Stomach (tissue), 8 donors: ENCODE measurements at regions not wholly inside any gene's neighbourhood (a gene's known extent, or its start where the extent isn't known, plus 50 kb on each side); places are given as distances from the start of the nearest gene placed in this dataset.

Source experiments
- DNase-seq, 2 donors: peaks; one replicate each; pipeline versions ENCODE4 v3.0.0 to v3.0.0-alpha.2; 2013 to 2019
- H3K27ac ChIP-seq, 5 donors: fragments of 200-600 bp in 4 of 5; sonication (generic) in 4 of 5; one replicate each; pipeline ENCODE4 v1.5.1; 2013 to 2019; ENCODE audit warnings: mild to moderate bottlenecking in 1 of 5, moderate library complexity in 1 of 5
- H3K27me3 ChIP-seq, 3 donors: fragments of 200-600 bp; sonication (generic); one replicate each; pipeline ENCODE4 v1.5.1; 2017 to 2019; ENCODE audit warnings: mixed run types in 1 of 3
- H3K36me3 ChIP-seq, 4 donors: fragments of 200-600 bp; sonication (generic); 1 replicate in 3 of 4; 2 replicates in 1 of 4; pipeline ENCODE4 v1.5.1; 2016 to 2019
- H3K4me1 ChIP-seq, 4 donors: fragments of 200-600 bp; sonication (generic); one replicate each; pipeline ENCODE4 v1.5.1; 2016 to 2019
- H3K4me3 ChIP-seq, 4 donors: fragments of 200-600 bp; sonication (generic) in 3 of 4; one replicate each; pipeline ENCODE4 v1.5.1; 2016 to 2019; ENCODE audit warnings: mild to moderate bottlenecking in 1 of 4
- H3K9me3 ChIP-seq, 4 donors: fragments of 200-600 bp; sonication (generic); one replicate each; pipeline ENCODE4 v1.5.1; 2016 to 2019
- CTCF ChIP-seq, 7 experiments: fragments of 450-650 bp in 4 of 7; fragments of 200-600 bp in 3 of 7; sonication (generic) in 3 of 7; IDR thresholded peaks; one replicate each; pipeline ENCODE4 v1.5.1; 2016 to 2019; ENCODE audit warnings: antibody characterized with exemption in 7 of 7, control low read depth in 2 of 7, mild to moderate bottlenecking in 1 of 7
- EP300 ChIP-seq: sonication (generic); formaldehyde crosslinking; IDR thresholded peaks from one replicate; pipeline ENCODE4 v1.6.1; 2017; ENCODE audit warnings: antibody characterized with exemption
- POLR2A ChIP-seq, 4 donors: fragments of 450-650 bp; IDR thresholded peaks; one replicate each; pipeline ENCODE4 v1.6.1; 2016; ENCODE audit warnings: antibody characterized with exemption in 4 of 4, control low read depth in 2 of 4, mild to moderate bottlenecking in 1 of 4, moderate library complexity in 1 of 4
- POLR2AphosphoS5 ChIP-seq, 3 donors: sonication (generic); formaldehyde crosslinking; IDR thresholded peaks; one replicate each; pipeline ENCODE4 v1.6.1; 2016; ENCODE audit warnings: antibody characterized with exemption in 3 of 3
- WGBS, 5 donors: extraction: QIAGEN DNeasy Blood & Tissue Kit in 3 of 5; methylation state at CpG; one replicate each; pipeline versions ENCODE4 v1.1.5 to v1.1.7; 2013 to 2018; 5-methylcytosine and 5-hydroxymethylcytosine counted together
- intact Hi-C: fragments of 100-400 bp; cut with DNase I; formaldehyde crosslinking; loops from one replicate; pipeline ENCODE4 v1.15.1; 2023; ENCODE audit warnings: low total_unique reads
- donor health status: healthy with polysubstance abuse.
- donor health status: Bipolar disorder and iron deficiency.
- donor health status: healthy.

GRCh38 chr12:116358893-116359761, 81.6 kb upstream of the MED13L start:
- Histone ChIP-seq H3K36me3 (no peaks in the 10 kb centered on the region), H3K27ac (peak overlapping the region; percentile 80 to 88 (median 82)), H3K4me1 (peaks cover 15 to 24% (median 16%) of the 10 kb centered on the region in 4 donors), H3K4me3 (peak overlapping the region in 1 of 4 donors; percentile 4), H3K27me3 (no peaks in the 10 kb centered on the region), H3K9me3 (no peaks in the 10 kb centered on the region)
- peak; percentile 98 for DNase-seq
- intact Hi-C loops: no loop called here
- peak; percentile 1 to 58 (median 49) for TF ChIP-seq POLR2AphosphoS5 (IDR thresholded peaks at IDR 0.05)
- TF ChIP-seq POLR2A (IDR thresholded peaks at IDR 0.05): no peak
- no peak for TF ChIP-seq EP300
- TF ChIP-seq CTCF (IDR thresholded peaks at IDR 0.05): no peak
- 1 to 14% (median 4%) methylated on average over 10 of the region's 10 CpGs for WGBS, 5 donors

GRCh38 chr12:116360579-116361413, 83.3 kb upstream of the MED13L start:
- DNase-seq: no peak
- H3K36me3 ChIP-seq: no peaks in the 10 kb centered on the region
- TF ChIP-seq POLR2AphosphoS5 (IDR thresholded peaks at IDR 0.05) (no peak), POLR2A (IDR thresholded peaks at IDR 0.05) (no peak), EP300 (no peak), CTCF (IDR thresholded peaks at IDR 0.05) (no peak)
- H3K27me3 ChIP-seq: no peaks in the 10 kb centered on the region
- peak overlapping the region in 2 of 5 donors; percentile 24 to 82 for H3K27ac ChIP-seq
- H3K9me3 ChIP-seq: no peaks in the 10 kb centered on the region
- no peak overlapping the region for H3K4me3 ChIP-seq
- peaks cover 15 to 25% (median 18%) of the 10 kb centered on the region in 4 donors for H3K4me1 ChIP-seq
- intact Hi-C loops: no loop called here
- 85 to 93% (median 89%) methylated on average over 6 of the region's 6 CpGs for WGBS, 5 donors

- H3K36me3 ChIP-seq: no peaks in the 10 kb centered on the region
- DNase-seq: peak in 1 of 2 donors; percentile 57
- H3K27me3 ChIP-seq: no peaks in the 10 kb centered on the region
- H3K9me3 ChIP-seq: no peaks in the 10 kb centered on the region
- TF ChIP-seq CTCF (IDR thresholded peaks at IDR 0.05): no peak
- no peak for TF ChIP-seq POLR2AphosphoS5 (IDR thresholded peaks at IDR 0.05)
- no peak for TF ChIP-seq POLR2A (IDR thresholded peaks at IDR 0.05)
- no peak for TF ChIP-seq EP300
- H3K27ac ChIP-seq: peak overlapping the region in 1 of 5 donors; percentile 24
- 78 to 91% (median 84%) methylated on average over 17 to 19 of the region's 19 CpGs for WGBS, 5 donors
- no peak overlapping the region for H3K4me3 ChIP-seq
- intact Hi-C loops: no loop called here
- peaks cover 21 to 33% (median 26%) of the 10 kb centered on the region in 4 donors for H3K4me1 ChIP-seq
These were observed 84.1 kb upstream of the MED13L start for GRCh38 chr12:116361414-116362223.

- Histone ChIP-seq H3K36me3 (no peaks in the 10 kb centered on the region), H3K4me1 (peaks cover 17 to 36% (median 19%) of the 10 kb centered on the region in 4 donors), H3K27me3 (no peaks in the 10 kb centered on the region), H3K9me3 (no peaks in the 10 kb centered on the region), H3K4me3 (no peak overlapping the region), H3K27ac (peak overlapping the region in 2 of 5 donors; percentile 3 to 73)
- DNase-seq: no peak
- TF ChIP-seq POLR2A (IDR thresholded peaks at IDR 0.05) (no peak), POLR2AphosphoS5 (IDR thresholded peaks at IDR 0.05) (peak in 1 of 3 donors; percentile 9), CTCF (IDR thresholded peaks at IDR 0.05) (no peak), EP300 (no peak)
- WGBS, 5 donors: 18 to 81% (median 56%) methylated on average over 2 of the region's 2 CpGs
- intact Hi-C loops: no loop called here
These were observed 87.6 kb upstream of the MED13L start for GRCh38 chr12:116365114-116365513.
